ENCODE measurements at regions not wholly inside any gene's neighbourhood (a gene's known extent, or its start where the extent isn't known, plus 50 kb on each side); places are given as distances from the start of the nearest gene placed in this dataset.

DNA sequence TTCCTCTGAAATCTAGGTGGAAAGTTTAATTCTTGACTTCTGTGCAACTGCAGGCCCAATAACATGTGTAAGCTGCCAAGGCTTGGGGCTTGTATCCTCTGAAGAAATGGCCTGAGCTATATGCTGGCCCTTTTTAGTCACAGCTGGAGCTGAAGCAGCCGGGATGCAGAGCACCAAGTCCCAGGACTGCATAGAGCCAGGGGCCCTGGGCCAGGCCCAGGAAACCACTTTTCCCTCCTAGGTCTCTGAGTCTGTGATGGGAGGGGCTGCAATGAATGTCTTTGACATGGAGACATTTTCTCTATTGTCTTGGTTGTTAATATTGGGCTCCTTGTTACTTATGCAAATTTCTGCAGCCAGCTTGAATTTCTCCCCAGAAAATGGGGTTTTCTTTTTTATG is 588.5 kb downstream of the CENPC start:
- TF ChIP-seq, protein P1, sequence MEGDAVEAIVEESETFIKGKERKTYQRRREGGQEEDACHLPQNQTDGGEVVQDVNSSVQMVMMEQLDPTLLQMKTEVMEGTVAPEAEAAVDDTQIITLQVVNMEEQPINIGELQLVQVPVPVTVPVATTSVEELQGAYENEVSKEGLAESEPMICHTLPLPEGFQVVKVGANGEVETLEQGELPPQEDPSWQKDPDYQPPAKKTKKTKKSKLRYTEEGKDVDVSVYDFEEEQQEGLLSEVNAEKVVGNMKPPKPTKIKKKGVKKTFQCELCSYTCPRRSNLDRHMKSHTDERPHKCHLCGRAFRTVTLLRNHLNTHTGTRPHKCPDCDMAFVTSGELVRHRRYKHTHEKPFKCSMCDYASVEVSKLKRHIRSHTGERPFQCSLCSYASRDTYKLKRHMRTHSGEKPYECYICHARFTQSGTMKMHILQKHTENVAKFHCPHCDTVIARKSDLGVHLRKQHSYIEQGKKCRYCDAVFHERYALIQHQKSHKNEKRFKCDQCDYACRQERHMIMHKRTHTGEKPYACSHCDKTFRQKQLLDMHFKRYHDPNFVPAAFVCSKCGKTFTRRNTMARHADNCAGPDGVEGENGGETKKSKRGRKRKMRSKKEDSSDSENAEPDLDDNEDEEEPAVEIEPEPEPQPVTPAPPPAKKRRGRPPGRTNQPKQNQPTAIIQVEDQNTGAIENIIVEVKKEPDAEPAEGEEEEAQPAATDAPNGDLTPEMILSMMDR (conservative IDR thresholded peaks at IDR 0.05; ENCODE audit: low read depth, low read length) = no peak
- no peak for TF ChIP-seq EZH2 (IDR thresholded peaks at IDR 0.05; ENCODE audit: borderline replicate concordance, low read depth, low read length, poor library complexity, severe bottlenecking)
